D721Med (cell line): ENCODE measurements at regions not wholly inside any gene's neighbourhood (a gene's known extent, or its start where the extent isn't known, plus 50 kb on each side); places are given as distances from the start of the nearest gene placed in this dataset.
"Not testable (repeated sequence)": the region's sequence is repeated elsewhere in the genome, so short reads cannot be mapped to it uniquely, and the experiment has no call there.

Source experiments
- DNase-seq: peaks from one replicate; pipeline ENCODE4 v3.0.0; 2011; ENCODE audit warnings: low spot score; ENCODE audit not compliant: insufficient read length
- FAIRE-seq: peaks from 2 replicates; lab custom pipeline; 2011; peaks lifted over from hg19 to GRCh38; lab: Jason Lieb, UNC
- CTCF ChIP-seq: IDR thresholded peaks from 2 replicates; pipeline ENCODE4 v1.5.1; 2012; ENCODE audit warnings: mild to moderate bottlenecking, control low read depth; ENCODE audit not compliant: insufficient read depth; ENCODE audit errors: missing control alignments

DNA sequence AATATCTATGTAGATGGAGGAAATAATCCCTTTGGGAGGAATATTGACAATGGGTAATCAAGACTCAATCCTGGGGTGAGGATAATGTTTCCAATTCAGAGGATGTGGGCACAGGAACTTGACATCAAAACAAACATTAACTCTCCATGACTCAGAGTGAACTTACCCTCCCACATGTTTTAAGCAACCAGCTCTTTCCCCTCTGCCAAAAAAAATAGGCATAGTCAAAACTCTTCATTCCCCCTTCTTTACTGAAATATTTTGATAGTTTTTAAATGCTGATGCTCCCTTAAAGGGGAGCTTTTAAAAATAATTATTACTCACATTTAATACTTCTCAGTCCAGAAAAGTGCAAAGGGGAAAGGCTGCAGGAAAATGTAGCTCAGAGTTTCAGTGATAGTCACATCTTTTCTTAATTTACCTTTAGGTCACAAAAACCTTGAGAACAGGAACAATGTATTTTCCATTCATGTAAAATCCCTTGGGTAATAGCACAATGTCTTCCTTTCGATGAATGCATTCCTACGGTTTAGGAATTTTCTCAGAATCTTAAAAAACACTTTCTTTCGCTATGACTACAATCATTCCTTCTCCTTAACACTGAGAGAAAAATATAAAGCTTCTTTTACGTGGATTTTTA, 298.4 kb upstream of the GRAMD2B start:
- DNase-seq (no peak), FAIRE-seq (no peak)
- TF ChIP-seq CTCF, result no peak

- no peak for TF ChIP-seq CTCF
- DNase-seq, result no peak
- FAIRE-seq, result no peak
Measured at GRCh38 chr5:126125407-126125806, 297.8 kb upstream of the GRAMD2B start.

GRCh38 chr5:126126574-126126973, 296.6 kb upstream of the GRAMD2B start:
- FAIRE-seq, result no peak
- TF ChIP-seq CTCF, result no peak

GRCh38 chr5:126127371-126127770, 295.8 kb upstream of the GRAMD2B start:
- not testable (repeated sequence) for DNase-seq, FAIRE-seq

More at GRCh38 chr5:126126574-126126973, 296.6 kb upstream of the GRAMD2B start:
- DNase-seq, result no peak

DNA sequence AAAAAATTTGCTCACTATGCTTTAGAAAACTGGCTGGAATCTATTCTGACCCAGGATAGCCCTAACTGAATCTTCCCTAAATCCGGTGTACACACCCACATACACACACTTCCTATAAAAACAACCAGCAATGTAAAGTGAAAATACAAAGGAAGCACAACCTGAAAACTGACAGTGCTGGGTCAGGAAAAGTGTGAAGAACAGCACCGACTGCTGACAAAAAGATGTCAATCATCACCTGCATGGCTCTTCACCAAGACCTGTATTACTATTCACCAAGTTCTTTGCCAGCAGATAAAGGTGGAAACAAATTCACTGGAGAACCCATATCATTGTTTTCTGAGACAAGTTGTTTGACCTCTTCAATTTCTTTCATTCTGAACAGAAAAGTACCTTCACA, 293.8 kb upstream of the GRAMD2B start:
- TF ChIP-seq CTCF, result no peak
- FAIRE-seq (no peak), DNase-seq (no peak)

GRCh38 chr5:126133424-126133823, 289.8 kb upstream of the GRAMD2B start:
- DNase-seq (no peak), FAIRE-seq (no peak)
- TF ChIP-seq CTCF, result no peak

DNA sequence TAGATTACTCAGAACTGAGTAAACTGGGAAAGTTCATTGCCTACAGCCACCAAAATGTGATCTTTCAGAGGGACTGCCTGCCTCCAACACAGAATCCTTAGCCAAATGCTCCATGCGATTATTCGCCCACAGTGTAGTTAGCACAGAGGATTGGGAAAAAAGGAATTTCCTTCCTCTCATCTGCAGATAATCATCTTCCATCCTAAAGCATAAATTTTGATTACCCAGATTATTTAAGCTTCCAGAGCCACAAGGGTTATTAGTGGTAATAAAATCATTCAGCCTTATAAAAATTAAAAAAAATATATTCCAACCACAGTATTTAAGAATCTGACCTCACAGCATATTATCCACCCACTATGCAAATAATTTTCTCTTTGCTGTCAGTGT, 285.3 kb upstream of the GRAMD2B start:
- no peak for DNase-seq
- no peak for TF ChIP-seq CTCF
- no peak for FAIRE-seq

DNA sequence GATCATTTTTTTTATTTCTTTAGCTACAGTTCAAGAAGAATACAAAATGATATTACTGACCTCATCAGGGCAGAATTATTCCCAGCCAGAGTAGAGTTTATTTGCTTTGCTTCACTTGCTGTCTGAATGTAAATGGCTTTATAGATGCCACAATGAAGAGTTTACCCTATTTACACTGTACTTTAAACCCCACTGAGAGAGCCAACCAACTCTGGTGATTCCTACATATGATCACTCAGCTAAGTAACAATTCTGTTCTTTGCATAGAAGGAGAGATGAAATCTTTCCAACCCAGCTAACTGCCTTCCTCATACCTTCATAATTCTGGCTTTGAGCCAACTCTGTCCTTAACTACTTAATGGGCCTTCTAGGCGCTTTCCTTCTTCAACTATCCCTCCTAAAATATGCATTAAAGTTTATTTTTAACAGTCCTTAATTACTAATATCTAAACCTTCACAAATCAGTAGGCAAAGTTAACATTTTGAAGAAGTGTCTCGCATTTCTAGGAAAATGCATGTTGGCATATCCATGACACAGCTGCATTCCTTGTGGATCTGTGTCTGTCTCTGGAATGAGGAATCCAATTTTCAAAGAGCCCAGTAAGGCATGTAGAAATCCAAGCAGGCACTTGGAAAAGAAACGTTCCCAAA, 284.8 kb upstream of the GRAMD2B start:
- TF ChIP-seq CTCF, result no peak
- FAIRE-seq, result no peak
- no peak for DNase-seq
